ENCODE measurements at regions not wholly inside any gene's neighbourhood (a gene's known extent, or its start where the extent isn't known, plus 50 kb on each side); places are given as distances from the start of the nearest gene placed in this dataset.

GRCh38 chr5:130277002-130277401, 372.7 kb downstream of the CHSY3 start:
- CTCF ChIA-PET: no interaction called here

GRCh38 chr5:130272837-130273236, 368.6 kb downstream of the CHSY3 start:
- POLR2A ChIA-PET: no interaction called here
- no peak for TF ChIP-seq CTCF (IDR thresholded peaks at IDR 0.05; ENCODE audit: insufficient read depth, low read depth, low read length)
- H3K27me3 ChIP-seq (ENCODE audit: control insufficient read depth, insufficient read depth, low read length): no peaks in the 10 kb centered on the region
- DNase-seq (ENCODE audit: low read depth): no peak
- CTCF ChIA-PET: no interaction called here
- no peaks in the 10 kb centered on the region for H3K36me3 ChIP-seq (ENCODE audit: control insufficient read depth, insufficient read depth, low read length)
- H3K4me3 ChIP-seq (ENCODE audit: low read depth, low read length): no peak overlapping the region

More at GRCh38 chr5:130277002-130277401, 372.7 kb downstream of the CHSY3 start:
- TF ChIP-seq CTCF (IDR thresholded peaks at IDR 0.05; ENCODE audit: insufficient read depth, low read depth, low read length): no peak
- Histone ChIP-seq H3K4me3 (ENCODE audit: low read depth, low read length) (no peak overlapping the region), H3K36me3 (ENCODE audit: control insufficient read depth, insufficient read depth, low read length) (no peaks in the 10 kb centered on the region), H3K27me3 (ENCODE audit: control insufficient read depth, insufficient read depth, low read length) (no peaks in the 10 kb centered on the region)
- DNase-seq (ENCODE audit: low read depth): no peak
- POLR2A ChIA-PET: no interaction called here

GRCh38 chr5:130270786-130271185, 366.5 kb downstream of the CHSY3 start:
- DNase-seq (ENCODE audit: low read depth): no peak
- ChIA-PET CTCF (no interaction called here), POLR2A (no interaction called here)
- no peaks in the 10 kb centered on the region for H3K27me3 ChIP-seq (ENCODE audit: control insufficient read depth, insufficient read depth, low read length)
- no peak overlapping the region for H3K4me3 ChIP-seq (ENCODE audit: low read depth, low read length)
- TF ChIP-seq CTCF (IDR thresholded peaks at IDR 0.05; ENCODE audit: insufficient read depth, low read depth, low read length): no peak
- H3K36me3 ChIP-seq (ENCODE audit: control insufficient read depth, insufficient read depth, low read length): no peaks in the 10 kb centered on the region

GRCh38 chr5:130268489-130268888, 364.2 kb downstream of the CHSY3 start:
- no peak for DNase-seq (ENCODE audit: low read depth)
- ChIA-PET CTCF (no interaction called here), POLR2A (no interaction called here)
- no peaks in the 10 kb centered on the region for H3K36me3 ChIP-seq (ENCODE audit: control insufficient read depth, insufficient read depth, low read length)
- no peaks in the 10 kb centered on the region for H3K27me3 ChIP-seq (ENCODE audit: control insufficient read depth, insufficient read depth, low read length)
- no peak for TF ChIP-seq CTCF (IDR thresholded peaks at IDR 0.05; ENCODE audit: insufficient read depth, low read depth, low read length)
- H3K4me3 ChIP-seq (ENCODE audit: low read depth, low read length): no peak overlapping the region

- Histone ChIP-seq H3K4me3 (ENCODE audit: low read depth, low read length) (no peak overlapping the region), H3K27me3 (ENCODE audit: control insufficient read depth, insufficient read depth, low read length) (no peaks in the 10 kb centered on the region), H3K36me3 (ENCODE audit: control insufficient read depth, insufficient read depth, low read length) (no peaks in the 10 kb centered on the region)
- no peak for TF ChIP-seq CTCF (IDR thresholded peaks at IDR 0.05; ENCODE audit: insufficient read depth, low read depth, low read length)
- CTCF ChIA-PET: no interaction called here
- no peak for DNase-seq (ENCODE audit: low read depth)
- POLR2A ChIA-PET: no interaction called here
Measured at GRCh38 chr5:130267926-130268325, 363.7 kb downstream of the CHSY3 start.
